HG02970 (cell line): ENCODE measurements at regions not wholly inside any gene's neighbourhood (a gene's known extent, or its start where the extent isn't known, plus 50 kb on each side); places are given as distances from the start of the nearest gene placed in this dataset.

ENCODE experiments used
- ATAC-seq: cut with Tn5 transposase; IDR thresholded peaks from one replicate; pipeline ENCODE4 v1.9.1; 2021; ENCODE audit warnings: mild to moderate bottlenecking, moderate library complexity, moderate number of reproducible peaks; ENCODE audit not compliant: unreplicated experiment, low FRiP score

DNA sequence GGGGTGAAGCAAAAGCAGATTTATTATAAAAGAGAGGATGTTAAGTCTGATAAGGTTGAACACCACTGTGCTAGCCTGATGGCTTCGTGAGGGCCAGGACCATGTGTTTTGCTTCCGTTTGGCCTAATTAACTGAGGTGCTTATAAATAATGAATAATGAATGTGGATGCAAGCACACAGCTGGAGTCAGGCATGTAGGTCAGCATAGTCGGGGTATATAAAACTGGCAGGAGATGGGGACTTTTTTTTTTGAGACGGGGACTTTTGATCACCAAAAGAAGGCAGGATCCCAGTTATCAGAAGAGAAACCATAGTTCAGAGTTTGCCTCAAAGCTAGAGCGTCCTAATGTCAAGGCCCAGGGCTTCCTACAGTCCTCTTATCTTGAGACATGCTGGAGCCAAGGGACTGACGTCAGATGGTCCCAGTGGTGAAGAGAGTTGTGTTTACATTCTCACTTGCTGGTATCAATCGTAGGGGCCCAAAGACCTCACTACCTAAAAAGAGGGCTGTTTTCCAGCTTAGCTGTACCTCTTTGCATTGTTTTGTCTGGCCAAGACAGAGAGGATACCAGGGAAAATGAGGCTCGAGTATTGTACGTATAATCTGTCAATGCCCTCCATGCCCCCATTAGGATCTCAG, 50.4 kb downstream of the RTL9 start:
- ATAC-seq = no peak

DNA sequence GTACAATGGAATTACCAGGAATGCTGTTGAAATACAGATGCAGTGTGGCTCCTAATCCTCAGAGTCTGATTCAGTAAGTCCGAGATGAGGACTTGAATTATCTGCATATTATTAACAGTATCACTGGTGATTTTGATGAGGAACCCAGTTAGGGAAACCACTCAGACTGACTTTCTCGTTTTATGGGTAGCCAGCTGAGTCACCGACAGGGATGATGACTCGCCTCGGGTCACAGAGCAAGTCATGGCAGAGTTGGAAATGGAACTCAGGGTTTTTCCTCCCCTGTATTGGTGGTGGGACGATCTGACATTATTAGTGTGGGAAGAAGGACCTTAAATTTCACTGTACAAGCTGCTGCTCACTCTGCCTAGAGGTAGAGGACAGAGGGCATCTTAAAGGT, 51.3 kb downstream of the RTL9 start:
- no peak for ATAC-seq

DNA sequence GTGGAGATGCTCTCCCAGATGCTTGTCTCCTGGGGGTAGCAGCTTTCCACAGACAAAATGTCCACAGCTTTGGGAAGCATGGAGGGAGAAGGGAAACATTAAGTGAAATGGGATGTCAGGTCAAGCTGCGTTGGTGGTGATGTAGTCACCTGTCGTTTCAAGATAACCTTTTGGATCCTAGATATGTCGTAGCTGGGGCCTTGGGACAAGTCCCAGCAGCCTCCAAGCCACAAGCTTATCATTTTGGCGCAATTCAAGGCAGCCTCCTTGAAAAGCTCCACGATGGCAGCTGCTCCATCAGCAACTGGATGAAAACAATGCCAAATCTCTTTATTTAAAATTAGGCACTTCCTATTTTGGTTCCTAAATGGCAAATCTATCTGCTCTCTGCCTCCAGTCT, 52.0 kb downstream of the RTL9 start:
- no peak for ATAC-seq

GRCh38 chrX:110412971-110413726, 54.5 kb downstream of the RTL9 start:
- peak; percentile 63 for ATAC-seq

DNA sequence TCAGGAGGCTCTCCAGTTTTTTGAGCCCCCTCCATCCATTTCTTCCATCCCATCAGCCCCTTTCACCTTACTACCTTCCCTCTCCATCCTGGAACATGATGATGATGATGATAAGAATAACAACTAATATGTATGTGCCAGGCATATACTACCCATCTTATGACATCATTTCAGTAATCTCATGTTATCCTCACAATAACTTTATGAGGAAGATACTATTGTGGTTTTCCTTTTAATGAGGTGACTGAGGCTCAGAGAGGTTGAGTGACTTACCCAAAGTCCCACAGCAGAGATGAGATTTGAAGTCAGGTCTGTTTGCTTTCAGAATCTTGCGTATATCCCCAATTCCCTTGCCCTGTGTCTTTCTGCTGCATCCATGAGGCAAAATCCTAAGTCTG, 55.1 kb downstream of the RTL9 start:
- no peak for ATAC-seq

GRCh38 chrX:110414273-110414672, 55.6 kb downstream of the RTL9 start:
- ATAC-seq = no peak

DNA sequence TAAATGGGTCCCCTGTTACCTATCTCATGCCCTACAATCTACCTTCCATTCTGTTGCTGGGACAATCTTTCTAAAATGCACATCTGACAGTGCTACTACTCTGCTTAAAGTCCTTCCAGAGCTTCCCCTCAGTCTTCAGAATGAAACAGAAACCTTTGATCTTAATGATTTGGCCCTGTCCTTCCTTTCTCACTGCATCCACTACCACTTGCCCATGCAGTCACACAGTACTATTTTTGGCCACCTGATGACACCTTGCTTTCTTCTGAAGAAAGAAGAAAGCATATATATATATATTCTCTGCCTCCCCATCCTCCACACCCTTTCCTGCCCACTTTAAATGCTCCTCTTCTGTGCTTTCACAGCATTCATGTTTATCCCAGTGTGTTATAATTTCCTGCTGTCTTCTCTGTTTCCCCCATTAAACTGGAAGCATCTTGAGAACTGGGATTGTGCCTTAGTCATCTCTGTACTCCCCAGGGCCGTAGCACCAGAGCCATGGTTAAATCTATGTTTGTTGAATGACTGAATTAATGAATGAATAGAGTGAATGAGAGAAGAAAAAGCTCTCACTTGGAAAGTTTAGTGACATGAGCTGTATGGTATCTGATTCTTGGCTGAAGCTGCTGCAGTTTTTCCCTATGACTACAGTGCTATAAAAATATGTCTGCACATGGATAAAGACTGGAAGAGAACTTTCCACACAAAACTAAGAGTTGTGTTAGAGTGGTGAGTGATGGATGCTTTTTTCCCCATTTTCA, 56.2 kb downstream of the RTL9 start:
- ATAC-seq = no peak

- no peak for ATAC-seq
Observed at GRCh38 chrX:110415440-110416170, 57.0 kb downstream of the RTL9 start.

- ATAC-seq = no peak
Observed at GRCh38 chrX:110417128-110417527, 58.5 kb downstream of the RTL9 start.

DNA sequence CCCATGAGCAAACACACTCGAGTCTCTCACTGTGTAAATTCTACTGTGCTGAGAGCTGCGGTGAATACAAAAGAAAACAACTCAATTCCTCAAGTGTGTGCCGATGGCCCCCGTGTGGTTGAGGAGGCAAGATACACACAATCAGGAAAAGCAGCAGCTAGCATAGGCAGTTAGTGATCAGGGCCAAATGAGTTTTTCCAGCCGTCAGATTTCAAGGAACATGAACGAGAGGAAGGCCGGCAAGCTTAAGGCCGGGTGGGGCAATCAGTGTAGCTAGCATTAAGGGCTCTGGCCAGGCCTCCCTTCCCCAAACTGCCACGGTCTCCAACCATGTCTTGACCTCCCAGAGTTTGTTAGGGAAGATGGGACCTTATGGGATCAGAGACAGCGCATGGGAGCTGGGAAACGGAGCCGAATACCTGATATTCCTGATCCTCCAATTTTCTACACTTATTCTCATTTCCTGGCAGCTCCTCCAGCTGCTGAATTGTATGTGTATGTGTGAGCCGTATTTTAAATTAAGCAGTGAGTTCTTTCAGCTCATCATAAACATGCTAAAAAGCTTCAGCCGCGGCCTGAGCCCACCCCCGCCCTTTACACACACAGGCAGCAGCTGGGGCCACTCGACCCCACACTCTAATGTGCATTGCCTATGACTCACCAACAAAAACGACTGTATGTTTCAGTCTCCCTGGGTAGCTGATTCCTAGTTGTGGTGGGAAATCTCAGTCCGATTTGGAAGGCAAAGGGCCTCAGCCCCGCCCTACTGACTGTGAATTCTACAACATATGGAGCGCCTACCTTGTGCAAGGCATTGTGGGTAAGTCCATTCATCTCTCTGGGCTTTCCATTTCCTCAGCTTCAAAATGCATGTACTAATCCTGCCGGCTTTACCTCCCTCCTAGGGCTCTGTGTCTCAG, 59.9 kb downstream of the RTL9 start:
- ATAC-seq = no peak

DNA sequence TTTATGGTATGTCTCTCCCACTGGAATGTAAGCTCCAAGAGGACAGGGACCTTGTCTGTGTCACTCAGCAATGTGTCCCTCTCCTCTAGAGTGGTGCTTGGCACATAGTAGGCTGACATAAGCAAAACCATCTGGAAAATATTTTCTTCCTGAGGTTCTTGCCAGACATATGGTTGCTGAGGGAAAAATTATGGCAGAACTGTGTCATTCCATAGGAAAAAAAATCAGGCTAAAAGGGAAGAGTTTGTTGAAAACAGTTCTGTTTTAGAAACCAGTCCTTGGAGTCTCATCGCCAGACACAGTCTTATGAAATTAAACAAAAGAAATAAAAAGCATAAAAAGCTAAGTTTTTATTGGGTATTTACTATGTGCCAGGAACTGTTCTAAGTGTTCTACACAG, 60.9 kb downstream of the RTL9 start:
- ATAC-seq = no peak

DNA sequence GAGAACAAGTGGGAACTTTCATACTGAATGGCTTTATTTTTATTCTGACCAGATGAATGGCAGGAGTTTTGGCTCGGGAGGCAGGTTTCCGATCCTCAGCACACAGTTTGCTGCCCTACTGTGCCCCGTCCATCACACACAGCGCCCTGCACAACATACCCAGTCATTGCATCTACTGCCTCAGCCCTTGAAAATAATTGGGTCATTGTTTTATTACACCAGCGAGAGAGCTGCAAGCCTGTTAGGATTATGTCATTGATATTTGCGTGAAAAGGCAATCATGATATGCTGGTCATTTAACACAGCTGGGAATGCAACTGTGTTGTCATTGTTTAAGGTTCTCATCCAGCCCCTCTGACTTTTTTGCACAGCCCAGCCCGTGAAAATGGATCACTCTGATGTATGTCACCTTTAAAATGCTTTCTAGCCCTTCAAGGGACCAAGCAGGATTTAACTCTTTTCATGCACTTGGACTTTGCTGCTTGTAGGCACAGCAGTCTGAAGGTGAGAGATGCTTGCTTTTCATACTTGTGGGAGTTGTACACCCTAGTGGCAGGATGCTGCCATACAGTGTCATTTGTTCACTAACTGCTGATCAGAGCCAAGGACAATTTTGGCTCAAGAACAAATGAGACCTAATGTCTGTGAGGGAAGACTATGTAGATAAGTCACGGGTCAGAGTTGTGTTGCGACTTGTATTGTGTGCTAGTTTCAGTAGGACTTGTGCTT, 62.3 kb downstream of the RTL9 start:
- ATAC-seq = no peak

GRCh38 chrX:110421500-110422455, 63.1 kb downstream of the RTL9 start:
- ATAC-seq = no peak

DNA sequence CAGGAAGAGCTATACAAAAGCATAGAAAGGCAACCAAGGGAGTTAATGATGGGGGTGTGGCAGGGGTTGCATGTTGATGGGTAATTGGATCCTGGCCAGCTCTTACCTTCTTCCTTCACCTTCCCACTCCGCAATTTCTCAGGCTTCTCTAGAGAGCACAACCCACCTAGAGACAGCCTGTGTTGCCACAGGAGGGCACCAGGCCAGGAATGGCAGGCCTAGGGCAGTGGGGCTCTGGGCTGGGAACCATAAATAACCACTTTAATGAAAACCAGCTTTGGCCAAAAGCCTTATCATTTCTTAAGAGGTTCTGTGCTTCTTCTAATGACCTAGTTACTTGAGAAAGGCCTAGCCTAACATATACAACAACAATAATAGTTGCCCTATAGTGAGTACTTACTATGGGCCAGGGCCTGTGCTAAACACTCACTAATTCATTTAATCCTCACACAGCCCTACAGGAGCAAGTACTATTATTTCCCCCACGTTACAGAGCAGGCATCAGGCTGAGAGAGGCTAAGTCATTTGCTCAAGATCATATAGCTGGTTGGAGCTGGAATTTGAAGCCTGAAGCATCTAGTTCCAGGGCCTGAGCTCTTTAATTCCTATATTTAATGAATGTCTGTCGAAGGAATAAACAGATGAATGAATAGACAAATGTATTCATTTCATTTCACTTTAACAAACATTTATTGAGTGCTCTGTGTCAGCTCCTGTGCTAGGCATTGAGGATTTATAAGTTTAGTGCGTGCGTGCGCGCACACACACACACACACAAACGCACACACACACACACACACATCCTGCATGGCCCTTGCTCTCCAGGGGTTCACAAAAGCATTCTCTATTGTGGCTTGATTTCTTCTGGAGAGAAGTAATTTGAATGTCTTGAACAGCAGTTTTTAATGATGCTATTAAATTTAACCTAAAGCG, 66.8 kb downstream of the RTL9 start:
- ATAC-seq = no peak

DNA sequence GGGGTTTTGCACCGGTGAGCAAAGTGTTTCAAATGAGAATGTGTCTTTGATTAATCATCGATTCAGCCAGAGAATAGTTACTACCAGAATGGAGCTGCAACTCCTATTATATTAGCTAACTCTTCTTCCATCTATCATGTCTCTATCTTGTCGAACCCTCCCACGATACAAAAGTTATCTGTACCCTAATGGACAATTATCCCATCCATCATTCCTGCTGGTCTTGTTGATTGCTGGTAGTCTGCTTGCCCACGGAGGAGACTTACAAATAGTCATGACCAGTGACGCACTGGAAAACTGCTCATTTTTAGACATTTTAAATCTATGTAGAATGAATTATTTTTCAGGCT, 67.5 kb downstream of the RTL9 start:
- ATAC-seq = no peak

- no peak for ATAC-seq
Observed at GRCh38 chrX:110427076-110427475, 68.4 kb downstream of the RTL9 start.

- no peak for ATAC-seq
Observed at GRCh38 chrX:110428144-110428543, 69.5 kb downstream of the RTL9 start.
